Sigmoid colon (tissue), 6 donors: ENCODE measurements at regions not wholly inside any gene's neighbourhood (a gene's known extent, or its start where the extent isn't known, plus 50 kb on each side); places are given as distances from the start of the nearest gene placed in this dataset.

Source experiments
- DNase-seq: peaks from one replicate; pipeline ENCODE4 v3.0.0-alpha.2; 2019
- H3K27ac ChIP-seq, 4 donors: fragments of 200-600 bp; sonication (generic); one replicate each; pipeline ENCODE4 v1.5.1; 2016 to 2019; ENCODE audit warnings: mild to moderate bottlenecking in 1 of 4
- H3K27me3 ChIP-seq, 3 donors: fragments of 200-600 bp; sonication (generic); one replicate each; pipeline ENCODE4 v1.5.1; 2019; ENCODE audit warnings: mild to moderate bottlenecking in 1 of 3
- H3K36me3 ChIP-seq, 4 donors: fragments of 200-600 bp; sonication (generic); one replicate each; pipeline ENCODE4 v1.5.1; 2016 to 2019
- H3K4me1 ChIP-seq, 4 donors: fragments of 200-600 bp; sonication (generic); one replicate each; pipeline ENCODE4 v1.5.1; 2017 to 2019
- H3K4me3 ChIP-seq, 4 donors: fragments of 200-600 bp; sonication (generic); one replicate each; pipeline ENCODE4 v1.5.1; 2017 to 2019; ENCODE audit warnings: mild to moderate bottlenecking in 2 of 4, moderate library complexity in 1 of 4
- H3K9me3 ChIP-seq, 4 donors: fragments of 200-600 bp in 3 of 4; sonication (generic) in 3 of 4; one replicate each; pipeline versions ENCODE4 v1.5.1 to v1.6.1; 2013 to 2019
- EP300 ChIP-seq, 4 donors: sonication (generic); formaldehyde crosslinking; IDR thresholded peaks; one replicate each; pipeline ENCODE4 v1.6.1; 2017; ENCODE audit warnings: antibody characterized with exemption in 4 of 4
- POLR2A ChIP-seq, 2 donors: fragments of 450-650 bp; IDR thresholded peaks; one replicate each; pipeline ENCODE4 v1.6.1; 2016; ENCODE audit warnings: antibody characterized with exemption in 2 of 2, mild to moderate bottlenecking in 2 of 2, moderate library complexity in 2 of 2
- POLR2AphosphoS5 ChIP-seq, 4 donors: sonication (generic); formaldehyde crosslinking; IDR thresholded peaks; one replicate each; pipeline ENCODE4 v1.6.1; 2017; ENCODE audit warnings: antibody characterized with exemption in 4 of 4
- WGBS, 2 donors: extraction: QIAGEN DNeasy Blood & Tissue Kit; methylation state at CpG; one replicate each; pipeline ENCODE4 v1.1.7; 2013; 5-methylcytosine and 5-hydroxymethylcytosine counted together
- intact Hi-C: fragments of 100-400 bp; cut with DNase I; formaldehyde crosslinking; loops from one replicate; pipeline ENCODE4 v1.15.1; 2023
- TF ChIP-seq, protein P1 (sequence below), 4 experiments: fragments of 450-650 bp in 3 of 4; fragments of 200-600 bp in 1 of 4; IDR thresholded peaks; one replicate each; pipeline ENCODE4 v1.5.1; 2016 to 2019; ENCODE audit warnings: antibody characterized with exemption in 4 of 4, mild to moderate bottlenecking in 3 of 4, moderate library complexity in 2 of 4
- donor health status: healthy with polysubstance abuse.
- donor health status: healthy.

DNA sequence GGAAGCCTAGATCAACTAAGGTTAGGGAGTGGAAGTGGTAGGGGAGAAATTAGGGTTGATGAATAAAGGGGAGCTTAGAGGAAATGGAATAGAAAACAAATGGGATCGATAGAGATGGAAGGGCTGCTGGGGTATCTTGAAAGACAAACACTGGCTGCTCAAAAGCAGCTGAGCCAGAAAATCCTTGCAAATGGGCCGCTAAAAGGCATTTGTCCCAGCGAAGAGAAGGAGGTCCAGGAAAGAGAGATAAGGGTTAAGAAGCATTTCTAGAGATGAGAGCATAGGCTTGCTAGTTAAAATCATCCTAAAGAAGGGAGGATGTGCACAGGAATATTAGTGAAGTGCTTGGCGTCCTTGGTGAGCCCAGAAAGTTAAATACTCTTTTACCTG, 258.0 kb upstream of the CBLB start:
- H3K9me3 ChIP-seq, result no peaks in the 10 kb centered on the region
- no peaks in the 10 kb centered on the region for H3K27me3 ChIP-seq
- H3K27ac ChIP-seq, result no peak overlapping the region
- no peaks in the 10 kb centered on the region for H3K36me3 ChIP-seq
- peaks cover 0 to 17% (median 13%) of the 10 kb centered on the region in 4 donors for H3K4me1 ChIP-seq
- intact Hi-C loops, result no loop called here
- WGBS, 2 donors, result 88 to 95% methylated on average over 4 of the region's 4 CpGs
- H3K4me3 ChIP-seq, result no peak overlapping the region
- DNase-seq, result no peak
- TF ChIP-seq, protein P1, sequence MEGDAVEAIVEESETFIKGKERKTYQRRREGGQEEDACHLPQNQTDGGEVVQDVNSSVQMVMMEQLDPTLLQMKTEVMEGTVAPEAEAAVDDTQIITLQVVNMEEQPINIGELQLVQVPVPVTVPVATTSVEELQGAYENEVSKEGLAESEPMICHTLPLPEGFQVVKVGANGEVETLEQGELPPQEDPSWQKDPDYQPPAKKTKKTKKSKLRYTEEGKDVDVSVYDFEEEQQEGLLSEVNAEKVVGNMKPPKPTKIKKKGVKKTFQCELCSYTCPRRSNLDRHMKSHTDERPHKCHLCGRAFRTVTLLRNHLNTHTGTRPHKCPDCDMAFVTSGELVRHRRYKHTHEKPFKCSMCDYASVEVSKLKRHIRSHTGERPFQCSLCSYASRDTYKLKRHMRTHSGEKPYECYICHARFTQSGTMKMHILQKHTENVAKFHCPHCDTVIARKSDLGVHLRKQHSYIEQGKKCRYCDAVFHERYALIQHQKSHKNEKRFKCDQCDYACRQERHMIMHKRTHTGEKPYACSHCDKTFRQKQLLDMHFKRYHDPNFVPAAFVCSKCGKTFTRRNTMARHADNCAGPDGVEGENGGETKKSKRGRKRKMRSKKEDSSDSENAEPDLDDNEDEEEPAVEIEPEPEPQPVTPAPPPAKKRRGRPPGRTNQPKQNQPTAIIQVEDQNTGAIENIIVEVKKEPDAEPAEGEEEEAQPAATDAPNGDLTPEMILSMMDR (IDR thresholded peaks at IDR 0.05), result no peak
- TF ChIP-seq POLR2A (IDR thresholded peaks at IDR 0.05) (no peak), POLR2AphosphoS5 (IDR thresholded peaks at IDR 0.05) (no peak), EP300 (IDR thresholded peaks at IDR 0.05) (no peak)

DNA sequence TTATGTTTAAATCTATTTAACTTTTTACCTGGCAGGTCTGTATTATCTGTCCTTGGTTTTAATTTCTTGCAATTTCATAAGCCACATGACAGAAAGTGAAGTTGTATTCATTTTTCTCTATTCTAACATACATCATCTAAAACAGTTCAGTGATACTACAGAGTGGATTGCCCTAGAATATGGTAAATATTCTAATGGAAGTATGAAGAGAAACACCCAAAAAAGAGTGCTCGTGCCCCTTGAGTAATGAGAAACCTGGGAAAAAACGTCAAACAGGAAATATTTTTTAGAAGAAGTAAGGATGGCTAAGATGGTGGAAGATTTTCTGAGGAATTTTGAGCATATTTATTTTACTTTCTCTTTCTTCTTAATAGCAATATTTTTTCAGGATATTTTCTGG, 261.1 kb upstream of the CBLB start:
- no peak overlapping the region for H3K27ac ChIP-seq
- TF ChIP-seq, protein P1 (IDR thresholded peaks at IDR 0.05), result no peak
- TF ChIP-seq POLR2A (IDR thresholded peaks at IDR 0.05), result no peak
- TF ChIP-seq POLR2AphosphoS5 (IDR thresholded peaks at IDR 0.05), result no peak
- no peak for TF ChIP-seq EP300 (IDR thresholded peaks at IDR 0.05)
- DNase-seq, result no peak
- no peaks in the 10 kb centered on the region for H3K9me3 ChIP-seq
- H3K4me3 ChIP-seq, result no peak overlapping the region
- 70 to 75% methylated on average over 2 of the region's 2 CpGs for WGBS, 2 donors
- intact Hi-C loops, result no loop called here
- H3K4me1 ChIP-seq, result peaks cover 0 to 18% (median 13%) of the 10 kb centered on the region in 4 donors
- H3K36me3 ChIP-seq, result no peaks in the 10 kb centered on the region
- H3K27me3 ChIP-seq, result no peaks in the 10 kb centered on the region

DNA sequence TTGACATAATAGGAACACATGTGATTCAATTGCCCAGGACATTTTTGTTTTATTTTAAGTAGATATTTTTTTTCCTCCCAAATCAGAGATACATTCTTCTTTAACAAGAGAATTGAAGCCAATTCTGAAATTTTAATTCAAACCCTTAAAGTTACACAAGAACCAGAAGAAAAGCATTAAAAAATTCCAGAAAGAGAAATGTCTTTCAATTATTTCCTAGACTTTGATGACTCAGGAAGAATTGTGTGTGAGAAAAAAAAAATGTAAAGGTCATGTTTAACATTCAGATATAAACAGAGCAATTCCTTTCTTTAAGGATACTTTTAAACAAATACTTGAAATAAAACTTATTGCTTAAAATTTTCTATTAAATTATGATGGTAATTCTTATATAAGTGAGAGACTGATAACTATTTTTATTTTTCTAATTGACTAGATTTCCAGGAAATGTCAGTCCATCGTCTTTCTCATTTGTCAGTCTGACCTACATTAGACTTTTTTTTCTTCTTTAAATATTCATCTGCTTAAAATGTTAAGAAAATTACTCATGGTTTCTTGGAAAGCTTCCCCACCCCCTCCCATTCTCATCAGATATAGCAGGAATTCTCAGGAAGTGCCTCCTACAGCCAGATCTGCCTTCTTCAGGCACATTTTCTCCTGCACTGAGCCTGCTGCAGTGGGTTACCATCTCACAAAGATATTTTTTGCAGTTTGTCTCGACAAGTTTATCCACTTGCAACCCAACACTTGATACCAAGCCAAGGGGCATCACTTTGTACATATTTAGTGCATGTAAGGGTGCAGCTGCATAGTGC, 261.8 kb upstream of the CBLB start:
- Histone ChIP-seq H3K27ac (peak overlapping the region in 1 of 4 donors; percentile 8), H3K27me3 (no peaks in the 10 kb centered on the region)
- intact Hi-C loops, result no loop called here

DNA sequence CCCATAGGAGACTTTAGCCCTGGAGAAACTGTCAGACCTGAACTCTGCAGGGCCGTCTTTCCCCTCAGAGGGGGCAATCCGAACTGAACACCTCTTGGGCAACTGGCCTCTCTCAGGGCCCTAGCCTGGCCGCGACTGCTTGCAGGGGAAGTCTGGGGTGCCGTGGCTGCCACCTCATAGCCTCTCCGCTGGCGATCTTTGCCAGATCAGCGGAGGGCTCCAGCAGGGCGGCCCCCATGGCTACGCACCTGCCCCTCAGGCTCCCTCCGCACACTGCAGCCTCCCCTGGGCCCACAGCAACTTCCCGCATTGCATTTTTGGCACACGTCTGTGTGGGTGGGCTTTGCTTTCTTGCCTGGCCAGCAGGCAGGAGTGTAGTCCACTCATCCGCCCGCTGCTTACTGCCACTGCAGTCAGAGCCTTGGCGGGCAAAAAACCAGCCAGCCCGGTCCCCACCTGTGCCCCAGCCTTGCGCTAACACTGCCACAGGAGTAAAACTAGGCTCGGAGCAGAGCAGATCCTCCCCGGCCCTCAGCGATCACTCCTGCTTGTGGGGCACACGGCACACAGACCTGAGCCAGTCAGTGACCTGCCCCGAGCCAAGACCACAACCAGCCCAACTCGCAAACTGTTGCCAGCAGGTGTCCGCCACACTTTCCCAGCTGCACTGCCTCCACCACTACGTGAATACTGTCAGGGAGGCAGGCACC, 266.8 kb upstream of the CBLB start:
- TF ChIP-seq POLR2AphosphoS5 (IDR thresholded peaks at IDR 0.05) (no peak), POLR2A (IDR thresholded peaks at IDR 0.05) (no peak), EP300 (IDR thresholded peaks at IDR 0.05) (no peak)
- TF ChIP-seq, protein P1 (IDR thresholded peaks at IDR 0.05), result no peak
- intact Hi-C loops, result no loop called here
- DNase-seq, result no peak
- Histone ChIP-seq H3K4me3 (no peak overlapping the region), H3K27me3 (no peaks in the 10 kb centered on the region), H3K27ac (no peak overlapping the region), H3K4me1 (peaks cover 0 to 26% (median 12%) of the 10 kb centered on the region in 4 donors), H3K9me3 (no peaks in the 10 kb centered on the region), H3K36me3 (no peaks in the 10 kb centered on the region)
- WGBS, 2 donors, result 96 to 97% methylated on average over 26 of the region's 26 CpGs

More for the DNA sequence above, 261.8 kb upstream of the CBLB start:
- DNase-seq, result no peak
- Histone ChIP-seq H3K4me3 (no peak overlapping the region), H3K9me3 (no peaks in the 10 kb centered on the region), H3K36me3 (no peaks in the 10 kb centered on the region), H3K4me1 (peaks cover 0 to 18% (median 13%) of the 10 kb centered on the region in 4 donors)
- TF ChIP-seq POLR2AphosphoS5 (IDR thresholded peaks at IDR 0.05) (no peak), EP300 (IDR thresholded peaks at IDR 0.05) (no peak), POLR2A (IDR thresholded peaks at IDR 0.05) (no peak)
- TF ChIP-seq, protein P1 (IDR thresholded peaks at IDR 0.05), result no peak
- 62 to 66% methylated on average over 2 of the region's 2 CpGs for WGBS, 2 donors
